ENCODE measurements at regions not wholly inside any gene's neighbourhood (a gene's known extent, or its start where the extent isn't known, plus 50 kb on each side); places are given as distances from the start of the nearest gene placed in this dataset.

- Histone ChIP-seq H3K14ac (ENCODE audit: insufficient read length) (no peak overlapping the region), H4K5ac (ENCODE audit: insufficient read length, low read depth, low read length) (no peak overlapping the region), H2BK12ac (ENCODE audit: low read depth, low read length) (no peak overlapping the region), H3K23me2 (ENCODE audit: low read depth, low read length) (peaks cover 9% of the 10 kb centered on the region; the same call in 1 of the 2 replicates), H3K79me1 (ENCODE audit: low read depth, low read length) (no peaks in the 10 kb centered on the region), H3K4me3 (ENCODE audit: extremely low read depth in 1 of 4, insufficient read depth in 2 of 4, low read depth in 3 of 4, low read length in 4 of 4) (no peak overlapping the region), H2BK15ac (ENCODE audit: low read length) (no peak overlapping the region), H2AFZ (ENCODE audit: low read length) (no peak overlapping the region), H4K20me1 (replicated peaks in 1 of 2; ENCODE audit: control insufficient read depth in 1 of 2, insufficient read depth in 2 of 2, low read length in 2 of 2) (peaks cover 0 to 4% of the 10 kb centered on the region in 2 experiments), H3K4ac (replicated peaks; ENCODE audit: insufficient read length, low read depth, low read length) (no peak overlapping the region), H4K91ac (replicated peaks; ENCODE audit: insufficient read length, low read length) (no peak overlapping the region), H3K36me3 (ENCODE audit: control insufficient read depth in 2 of 4, insufficient read depth in 4 of 4, low read length in 3 of 4) (no peaks in the 10 kb centered on the region), H3K56ac (replicated peaks; ENCODE audit: insufficient read length, low read depth, low read length) (no peak overlapping the region), H2BK5ac (ENCODE audit: low read depth, low read length) (no peak overlapping the region), H3K9ac (replicated peaks in 1 of 4; ENCODE audit: extremely low read depth in 1 of 4, low read depth in 3 of 4, low read length in 3 of 4) (no peak overlapping the region), H3K9me3 (ENCODE audit: insufficient read depth in 2 of 2, low read depth in 1 of 2, low read length in 1 of 2) (no peaks in the 10 kb centered on the region), H3K4me2 (ENCODE audit: insufficient read depth in 1 of 2, low read depth in 2 of 2, low read length in 2 of 2) (no peak overlapping the region), H3K23ac (ENCODE audit: insufficient read length) (no peak overlapping the region), H4K8ac (ENCODE audit: extremely low read depth, insufficient read depth, low read length) (no peak overlapping the region), H2BK120ac (replicated peaks; ENCODE audit: low read depth, low read length) (no peak overlapping the region), H3K18ac (ENCODE audit: extremely low read depth, low read length) (no peak overlapping the region), H2AK5ac (ENCODE audit: low read depth, low read length) (no peak overlapping the region), H3K4me1 (replicated peaks in 1 of 4; ENCODE audit: control insufficient read depth in 3 of 4, insufficient read depth in 4 of 4, low read length in 3 of 4) (peaks cover 0 to 4% (median 3%) of the 10 kb centered on the region in 4 experiments; a peak in 3 of 7 replicates), H3K27ac (ENCODE audit: low read depth, low read length) (no peak overlapping the region), H2BK20ac (ENCODE audit: low read length) (no peak overlapping the region), H3K79me2 (ENCODE audit: control insufficient read depth in 1 of 2, insufficient read depth in 2 of 2, low read length in 2 of 2) (no peaks in the 10 kb centered on the region), H3K27me3 (replicated peaks in 1 of 4; ENCODE audit: control insufficient read depth in 3 of 4, extremely low read depth in 1 of 4, insufficient read depth in 3 of 4, low read length in 3 of 4) (peaks cover 0 to 10% (median 3%) of the 10 kb centered on the region in 4 experiments; a peak in 3 of 7 replicates)
- POLR2A ChIA-PET (ENCODE audit: partially characterized antibody): interaction anchor here (0.9 kb wide), 1 partner anchor 9 kb away, joined by 3 read pairs; no protein-coding TSS in a partner anchor
- DNase-seq (ENCODE audit: low read depth in 1 of 2, low spot score in 2 of 2): no peak
- no peak for FAIRE-seq
- CTCF ChIA-PET (ENCODE audit: partially characterized antibody): interaction anchor here (0.8 to 9.2 kb wide), 10 partner anchors 10 to 263 kb away, joined by 3 to 86 read pairs (median 4); no protein-coding TSS in a partner anchor
- 88% methylated on average over 13 of the region's 21 CpGs; no CpG with 5 or more reads in 1 of the 2 experiments for WGBS, 2 experiments (ENCODE audit: extremely low coverage in 1 of 2, insufficient coverage in 1 of 2, insufficient read length in 1 of 2, insufficient replicate concordance in 2 of 2, low coverage in 1 of 2, low lambda C conversion rate in 2 of 2, missing lambda C conversion rate in 1 of 2)
- TF ChIP-seq CEBPB (IDR thresholded peaks at IDR 0.05; ENCODE audit: low read depth, low read length) (no peak), TAF1 (IDR thresholded peaks at IDR 0.05; ENCODE audit: low read depth, low read length) (no peak), MAX (IDR thresholded peaks at IDR 0.05) (no peak), GTF2F1 (IDR thresholded peaks at IDR 0.05; ENCODE audit: borderline replicate concordance, low read depth, low read length) (no peak), POLR2AphosphoS5 (IDR thresholded peaks at IDR 0.05; ENCODE audit: low read depth, low read length) (no peak), CHD2 (IDR thresholded peaks at IDR 0.05; ENCODE audit: low read length) (no peak), KDM5A (IDR thresholded peaks at IDR 0.05; ENCODE audit: low read length) (no peak), ATF2 (IDR thresholded peaks at IDR 0.05; ENCODE audit: low read length) (no peak), RNF2 (IDR thresholded peaks at IDR 0.05; ENCODE audit: borderline replicate concordance, low read depth, low read length, missing control alignments, poor library complexity, severe bottlenecking) (no peak), RXRA (IDR thresholded peaks at IDR 0.05; ENCODE audit: insufficient read depth, low read depth, low read length) (no peak), SP4 (IDR thresholded peaks at IDR 0.05; ENCODE audit: low read length) (no peak)
Measured at GRCh38 chr17:36661047-36661666, 59.8 kb downstream of the MRM1 start.
